DOHH2 (cell line): ENCODE measurements at regions not wholly inside any gene's neighbourhood (a gene's known extent, or its start where the extent isn't known, plus 50 kb on each side); places are given as distances from the start of the nearest gene placed in this dataset.

Source experiments
- EZH2phosphoT487 ChIP-seq: fragments of 200-600 bp; sonication (generic); IDR thresholded peaks from 2 replicates; pipeline ENCODE4 v1.6.1; 2017; ENCODE audit warnings: borderline replicate concordance, mild to moderate bottlenecking, antibody characterized with exemption, low read length, moderate library complexity, mixed read lengths
- TF ChIP-seq, protein P1 (sequence below): fragments of 200-600 bp; sonication (generic); IDR thresholded peaks from one replicate; pipeline ENCODE4 v1.5.1; 2014; ENCODE audit warnings: antibody characterized with exemption, mild to moderate bottlenecking, low read depth, low read length; ENCODE audit not compliant: poor library complexity, severe bottlenecking

DNA sequence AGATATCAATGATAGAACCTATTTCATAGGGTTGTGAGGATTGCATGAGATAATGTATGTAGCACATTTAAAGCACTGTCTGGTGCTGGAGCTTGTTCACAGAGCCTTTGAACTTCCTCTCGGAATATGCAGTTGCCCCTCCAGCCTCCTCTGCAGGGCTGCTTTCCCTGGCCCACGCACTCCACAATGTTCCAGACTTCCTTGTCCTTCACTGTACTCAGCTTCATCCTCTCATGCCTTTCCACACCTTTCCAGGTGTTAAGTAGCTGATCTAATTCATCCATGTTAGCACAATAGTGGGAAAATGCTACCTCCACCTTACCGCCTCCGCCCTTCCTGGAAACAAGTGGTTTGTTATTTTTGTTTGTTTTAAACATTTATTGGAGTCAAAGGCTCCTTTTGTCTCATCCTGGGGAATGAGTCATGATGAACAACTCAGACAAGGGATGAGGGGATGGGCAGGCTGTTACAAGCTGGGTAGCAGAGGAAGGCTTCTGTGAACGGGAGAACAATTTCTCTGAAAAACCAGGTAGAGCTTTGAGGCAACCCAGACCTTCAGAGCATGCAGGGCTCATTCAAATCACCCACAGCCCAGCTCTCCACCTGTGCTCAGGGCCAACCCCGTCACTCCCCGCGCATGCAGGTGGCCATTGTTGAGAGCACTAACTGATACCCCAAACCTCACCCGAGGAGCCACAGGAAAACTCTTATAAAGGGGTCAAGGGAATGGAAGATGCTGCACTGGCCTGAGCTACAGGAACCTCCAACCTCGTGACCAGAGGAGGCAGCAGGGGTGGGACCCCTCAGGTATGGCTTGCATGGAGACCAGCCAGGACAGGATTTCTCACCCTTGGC, 84.9 kb upstream of the TBL1X start:
- TF ChIP-seq, protein P1, sequence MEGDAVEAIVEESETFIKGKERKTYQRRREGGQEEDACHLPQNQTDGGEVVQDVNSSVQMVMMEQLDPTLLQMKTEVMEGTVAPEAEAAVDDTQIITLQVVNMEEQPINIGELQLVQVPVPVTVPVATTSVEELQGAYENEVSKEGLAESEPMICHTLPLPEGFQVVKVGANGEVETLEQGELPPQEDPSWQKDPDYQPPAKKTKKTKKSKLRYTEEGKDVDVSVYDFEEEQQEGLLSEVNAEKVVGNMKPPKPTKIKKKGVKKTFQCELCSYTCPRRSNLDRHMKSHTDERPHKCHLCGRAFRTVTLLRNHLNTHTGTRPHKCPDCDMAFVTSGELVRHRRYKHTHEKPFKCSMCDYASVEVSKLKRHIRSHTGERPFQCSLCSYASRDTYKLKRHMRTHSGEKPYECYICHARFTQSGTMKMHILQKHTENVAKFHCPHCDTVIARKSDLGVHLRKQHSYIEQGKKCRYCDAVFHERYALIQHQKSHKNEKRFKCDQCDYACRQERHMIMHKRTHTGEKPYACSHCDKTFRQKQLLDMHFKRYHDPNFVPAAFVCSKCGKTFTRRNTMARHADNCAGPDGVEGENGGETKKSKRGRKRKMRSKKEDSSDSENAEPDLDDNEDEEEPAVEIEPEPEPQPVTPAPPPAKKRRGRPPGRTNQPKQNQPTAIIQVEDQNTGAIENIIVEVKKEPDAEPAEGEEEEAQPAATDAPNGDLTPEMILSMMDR = no peak
- TF ChIP-seq EZH2phosphoT487 = no peak
